Skeletal muscle satellite cell (primary cell): ENCODE measurements at regions not wholly inside any gene's neighbourhood (a gene's known extent, or its start where the extent isn't known, plus 50 kb on each side); places are given as distances from the start of the nearest gene placed in this dataset.

ENCODE experiments used
- H3K27me3 ChIP-seq: 2 replicates; pipeline ENCODE4 v1.7.0; 2013; ENCODE audit warnings: low read length; ENCODE audit not compliant: control insufficient read depth, insufficient read depth
- H3K36me3 ChIP-seq: 2 replicates; pipeline ENCODE4 v1.7.0; 2013; ENCODE audit warnings: mild to moderate bottlenecking, control low read depth, low read length; ENCODE audit not compliant: insufficient read depth
- H3K4me1 ChIP-seq: 2 replicates; pipeline ENCODE4 v1.7.0; 2013; ENCODE audit warnings: low read length; ENCODE audit not compliant: control insufficient read depth, insufficient read depth
- H3K4me2 ChIP-seq: 2 replicates; pipeline ENCODE4 v1.7.0; 2013; ENCODE audit warnings: mild to moderate bottlenecking, low read length
- H3K4me3 ChIP-seq: 2 replicates; pipeline ENCODE4 v1.7.0; 2013; ENCODE audit warnings: low read length
- H3K9ac ChIP-seq: 2 replicates; pipeline ENCODE4 v1.7.0; 2013; ENCODE audit warnings: mild to moderate bottlenecking, low read depth, low read length, moderate library complexity
- H3K9me3 ChIP-seq: replicated peaks from 2 replicates; pipeline ENCODE4 v1.7.0; 2013; ENCODE audit warnings: mild to moderate bottlenecking, control low read depth, low read length

GRCh38 chr6:145283856-145284255 lies 451.5 kb downstream of the EPM2A start:
- H3K4me2 ChIP-seq: no peak overlapping the region
- H3K9me3 ChIP-seq: no peaks in the 10 kb centered on the region
- no peaks in the 10 kb centered on the region for H3K36me3 ChIP-seq
- H3K4me3 ChIP-seq: no peak overlapping the region
- H3K9ac ChIP-seq: no peak overlapping the region
- H3K27me3 ChIP-seq: no peaks in the 10 kb centered on the region
- no peaks in the 10 kb centered on the region for H3K4me1 ChIP-seq

DNA sequence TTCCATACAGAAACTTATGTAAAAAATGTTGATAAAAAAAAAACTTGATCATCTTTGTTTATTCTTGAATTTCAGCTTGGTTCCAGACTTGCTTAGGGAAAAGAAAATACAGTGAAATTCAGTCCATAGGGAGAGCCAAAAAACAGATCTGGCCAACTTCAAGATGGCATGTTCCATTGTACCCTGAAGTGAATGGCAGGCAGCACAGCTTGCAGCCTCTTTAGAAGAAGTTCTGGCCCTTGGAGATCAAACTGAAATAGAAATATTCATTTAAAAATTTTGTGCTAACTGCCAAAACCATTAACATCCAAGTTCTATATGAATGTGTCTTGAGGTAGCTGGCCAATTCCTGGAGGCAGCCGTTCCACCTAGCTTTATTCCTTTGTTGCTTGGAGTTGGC lies 448.4 kb downstream of the EPM2A start:
- Histone ChIP-seq H3K4me2 (no peak overlapping the region), H3K4me3 (no peak overlapping the region), H3K4me1 (no peaks in the 10 kb centered on the region), H3K9me3 (no peaks in the 10 kb centered on the region), H3K27me3 (no peaks in the 10 kb centered on the region), H3K36me3 (no peaks in the 10 kb centered on the region), H3K9ac (no peak overlapping the region)

DNA sequence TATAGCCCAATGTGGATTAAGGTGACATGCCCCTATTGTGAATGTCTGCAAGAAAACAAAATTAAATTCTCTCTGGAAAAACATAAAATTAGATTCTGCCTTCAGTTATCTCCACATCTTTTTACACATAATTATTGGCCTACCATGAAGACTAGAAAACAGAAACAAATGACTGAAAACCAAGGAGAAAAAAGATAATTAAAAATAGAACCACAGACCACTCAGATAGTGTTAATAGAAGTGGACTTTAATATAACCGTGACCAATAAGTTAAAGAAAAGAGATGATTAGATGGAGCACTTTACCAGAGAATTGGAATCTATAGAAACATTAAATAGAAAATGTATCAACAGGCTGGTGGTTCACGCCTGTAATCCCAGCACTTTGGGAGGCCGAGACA lies 445.7 kb downstream of the EPM2A start:
- Histone ChIP-seq H3K9me3 (no peaks in the 10 kb centered on the region), H3K4me2 (no peak overlapping the region), H3K36me3 (no peaks in the 10 kb centered on the region), H3K4me3 (no peak overlapping the region), H3K9ac (no peak overlapping the region), H3K4me1 (no peaks in the 10 kb centered on the region), H3K27me3 (no peaks in the 10 kb centered on the region)

DNA sequence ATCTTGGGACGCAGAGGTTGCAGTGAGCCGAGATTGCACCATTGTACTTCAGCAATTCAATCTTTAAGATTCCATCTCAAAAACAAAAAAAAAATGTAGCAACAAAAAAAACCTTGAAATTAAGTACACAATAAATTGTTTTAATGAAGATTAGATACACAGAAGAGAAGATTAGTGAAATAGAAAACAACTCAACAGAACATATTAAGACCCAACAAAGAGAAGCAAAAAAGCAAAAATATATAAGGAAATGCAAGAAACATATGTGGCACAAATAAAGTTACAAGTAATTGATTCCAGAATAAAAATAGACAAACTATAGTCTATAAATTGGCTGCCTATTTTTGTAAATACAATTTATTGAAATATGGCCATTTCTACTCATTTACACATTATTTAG lies 445.2 kb downstream of the EPM2A start:
- no peaks in the 10 kb centered on the region for H3K4me1 ChIP-seq

GRCh38 chr6:145292066-145292465 lies 443.3 kb downstream of the EPM2A start:
- H3K9ac ChIP-seq: no peak overlapping the region
- H3K36me3 ChIP-seq: no peaks in the 10 kb centered on the region
- no peaks in the 10 kb centered on the region for H3K27me3 ChIP-seq
- H3K4me3 ChIP-seq: no peak overlapping the region
- no peaks in the 10 kb centered on the region for H3K4me1 ChIP-seq
- H3K4me2 ChIP-seq: no peak overlapping the region
- H3K9me3 ChIP-seq: no peaks in the 10 kb centered on the region

More for the DNA sequence above, 445.2 kb downstream of the EPM2A start:
- no peak overlapping the region for H3K9ac ChIP-seq
- H3K36me3 ChIP-seq: no peaks in the 10 kb centered on the region
- no peaks in the 10 kb centered on the region for H3K27me3 ChIP-seq
- no peaks in the 10 kb centered on the region for H3K9me3 ChIP-seq
- no peak overlapping the region for H3K4me3 ChIP-seq
- H3K4me2 ChIP-seq: no peak overlapping the region

- no peak overlapping the region for H3K9ac ChIP-seq
Measured at GRCh38 chr6:145294942-145295341, 440.4 kb downstream of the EPM2A start.

DNA sequence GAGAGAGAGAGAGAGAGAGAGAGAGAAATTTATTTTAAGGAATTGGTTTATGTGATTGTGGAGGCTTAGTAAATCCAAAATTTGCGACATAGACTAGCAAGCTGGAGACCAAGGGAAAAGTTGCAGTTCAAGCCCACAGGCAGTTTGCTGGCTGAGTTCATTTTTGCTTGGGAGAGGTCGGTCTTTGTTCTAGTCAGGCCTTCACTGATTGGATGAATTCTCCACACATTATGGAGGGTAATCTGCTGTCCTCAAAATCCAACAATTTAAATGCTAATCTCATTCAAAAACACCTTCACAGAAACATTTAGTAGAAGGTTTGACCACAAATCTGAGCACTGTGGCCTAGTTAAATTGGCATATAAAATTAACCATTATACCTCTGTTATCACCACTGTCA lies 439.6 kb downstream of the EPM2A start:
- H3K9ac ChIP-seq: no peak overlapping the region
- H3K9me3 ChIP-seq: no peaks in the 10 kb centered on the region
- H3K4me3 ChIP-seq: no peak overlapping the region
- H3K36me3 ChIP-seq: no peaks in the 10 kb centered on the region
- H3K4me1 ChIP-seq: no peaks in the 10 kb centered on the region
- H3K4me2 ChIP-seq: no peak overlapping the region
- no peaks in the 10 kb centered on the region for H3K27me3 ChIP-seq

More at GRCh38 chr6:145294942-145295341, 440.4 kb downstream of the EPM2A start:
- Histone ChIP-seq H3K4me2 (no peak overlapping the region), H3K4me1 (no peaks in the 10 kb centered on the region), H3K36me3 (no peaks in the 10 kb centered on the region), H3K27me3 (no peaks in the 10 kb centered on the region), H3K4me3 (no peak overlapping the region), H3K9me3 (no peaks in the 10 kb centered on the region)

GRCh38 chr6:145305670-145306069 lies 429.6 kb downstream of the EPM2A start:
- Histone ChIP-seq H3K4me1 (peaks cover 17% of the 10 kb centered on the region), H3K4me2 (no peak overlapping the region), H3K4me3 (no peak overlapping the region), H3K9ac (no peak overlapping the region), H3K27me3 (no peaks in the 10 kb centered on the region), H3K9me3 (no peaks in the 10 kb centered on the region), H3K36me3 (no peaks in the 10 kb centered on the region)

DNA sequence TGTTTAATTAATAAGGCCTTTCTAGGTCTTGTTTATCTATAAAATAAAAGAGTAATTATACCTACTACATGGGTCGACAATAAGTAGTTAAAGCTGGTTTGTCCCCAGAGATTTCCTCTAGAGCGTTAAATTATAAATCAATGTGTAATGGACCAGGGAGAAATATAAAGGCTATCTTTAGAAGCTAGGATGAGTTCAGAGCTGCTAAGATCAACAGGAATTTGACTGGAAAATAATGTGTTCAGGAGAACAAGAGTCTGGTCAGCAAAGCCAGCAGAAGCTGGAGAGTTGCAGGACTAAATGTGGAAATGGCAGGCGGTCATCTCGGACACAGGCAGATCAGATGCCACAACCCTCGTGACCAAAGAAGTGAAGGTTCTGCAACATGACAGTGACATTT lies 428.8 kb downstream of the EPM2A start:
- Histone ChIP-seq H3K9me3 (no peaks in the 10 kb centered on the region), H3K36me3 (no peaks in the 10 kb centered on the region), H3K4me1 (peaks cover 20% of the 10 kb centered on the region), H3K4me2 (no peak overlapping the region), H3K4me3 (no peak overlapping the region), H3K27me3 (no peaks in the 10 kb centered on the region), H3K9ac (no peak overlapping the region)

DNA sequence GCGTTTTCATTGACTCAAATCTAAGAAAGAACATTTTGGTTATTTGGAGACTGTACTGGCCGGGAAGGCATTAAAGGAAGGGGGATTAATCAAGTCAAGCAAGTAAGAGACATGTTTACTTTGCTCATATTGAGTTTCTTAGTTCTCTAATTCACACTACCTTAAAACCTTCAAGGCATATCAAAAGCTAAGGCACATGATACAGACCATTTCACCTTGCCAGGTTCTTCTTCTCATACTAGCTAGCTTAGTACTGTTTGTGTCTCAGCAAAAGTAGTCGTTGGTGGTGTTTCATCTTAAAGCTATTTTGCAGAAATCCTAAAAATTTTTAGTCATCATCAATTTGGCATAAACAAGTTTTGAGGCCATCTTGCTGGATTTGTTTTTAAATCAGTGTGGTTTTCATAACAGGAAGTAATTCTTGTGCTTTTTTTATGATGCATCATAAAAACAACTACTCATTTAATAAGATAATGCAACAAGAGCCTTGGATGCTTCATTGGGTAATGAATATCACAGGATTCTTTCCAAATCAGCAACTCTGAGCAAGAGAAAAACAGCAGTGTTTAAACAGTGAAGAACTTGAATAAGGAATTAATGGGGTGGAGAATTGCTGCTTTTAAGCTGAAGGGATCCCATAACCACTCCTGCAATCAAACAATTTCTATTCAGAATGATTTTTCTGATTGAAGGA lies 425.3 kb downstream of the EPM2A start:
- H3K4me3 ChIP-seq: no peak overlapping the region
- no peaks in the 10 kb centered on the region for H3K27me3 ChIP-seq
- peak overlapping the region; percentile 8 for H3K9ac ChIP-seq
- peak overlapping the region; percentile 50 for H3K4me2 ChIP-seq
- H3K9me3 ChIP-seq: no peaks in the 10 kb centered on the region
- H3K36me3 ChIP-seq: no peaks in the 10 kb centered on the region
- H3K4me1 ChIP-seq: peaks cover 20% of the 10 kb centered on the region

- Histone ChIP-seq H3K9ac (no peak overlapping the region), H3K4me2 (no peak overlapping the region), H3K4me3 (no peak overlapping the region), H3K4me1 (peaks cover 23% of the 10 kb centered on the region), H3K9me3 (no peaks in the 10 kb centered on the region), H3K36me3 (no peaks in the 10 kb centered on the region), H3K27me3 (no peaks in the 10 kb centered on the region)
Measured at GRCh38 chr6:145312481-145312880, 422.8 kb downstream of the EPM2A start.

DNA sequence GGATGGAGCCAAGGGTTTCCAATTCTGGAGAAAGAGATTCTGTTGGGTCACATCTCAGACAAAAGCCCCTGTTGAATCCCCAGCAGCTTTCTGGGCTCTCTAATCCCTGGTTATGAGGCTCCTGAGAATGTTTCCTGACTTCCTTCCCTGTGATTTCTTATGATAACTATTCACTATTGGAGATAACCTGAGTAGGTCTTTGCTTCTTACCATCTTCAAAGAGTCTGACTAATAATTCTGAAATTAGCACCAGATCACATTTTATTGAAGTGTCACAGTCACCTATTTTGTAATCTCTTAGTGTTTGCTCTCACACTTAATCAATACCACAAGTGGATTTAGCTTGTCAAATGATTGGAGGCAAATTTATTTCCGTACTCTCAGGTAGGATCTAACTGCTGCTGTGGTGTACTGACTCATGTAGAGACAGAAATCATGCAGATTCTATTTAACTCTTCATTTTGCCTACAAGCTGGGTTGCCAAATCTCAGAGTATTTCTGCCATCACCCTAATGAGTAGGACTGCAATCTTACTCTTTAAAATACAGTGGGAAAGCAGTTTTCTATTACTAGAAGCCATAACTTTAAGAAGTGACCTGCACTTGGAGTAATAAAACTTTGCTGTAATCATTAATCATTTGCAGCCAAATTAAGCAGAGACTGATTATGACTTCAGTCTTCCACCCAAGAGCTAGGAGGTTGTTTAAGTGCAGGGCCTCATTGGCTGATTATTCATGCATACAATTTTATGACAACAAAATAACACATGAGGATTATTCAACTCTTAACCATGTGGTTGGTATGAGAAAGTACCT lies 422.1 kb downstream of the EPM2A start:
- Histone ChIP-seq H3K36me3 (no peaks in the 10 kb centered on the region), H3K4me2 (no peak overlapping the region), H3K27me3 (no peaks in the 10 kb centered on the region), H3K9ac (no peak overlapping the region), H3K4me1 (peaks cover 23% of the 10 kb centered on the region), H3K9me3 (no peaks in the 10 kb centered on the region), H3K4me3 (no peak overlapping the region)
